NCI-H1694 (cell line): ENCODE measurements at regions not wholly inside any gene's neighbourhood (a gene's known extent, or its start where the extent isn't known, plus 50 kb on each side); places are given as distances from the start of the nearest gene placed in this dataset.

ENCODE experiments used
- DNase-seq: peaks from one replicate; lab custom pipeline; 2025; lab: John Stamatoyannopoulos, UW

DNA sequence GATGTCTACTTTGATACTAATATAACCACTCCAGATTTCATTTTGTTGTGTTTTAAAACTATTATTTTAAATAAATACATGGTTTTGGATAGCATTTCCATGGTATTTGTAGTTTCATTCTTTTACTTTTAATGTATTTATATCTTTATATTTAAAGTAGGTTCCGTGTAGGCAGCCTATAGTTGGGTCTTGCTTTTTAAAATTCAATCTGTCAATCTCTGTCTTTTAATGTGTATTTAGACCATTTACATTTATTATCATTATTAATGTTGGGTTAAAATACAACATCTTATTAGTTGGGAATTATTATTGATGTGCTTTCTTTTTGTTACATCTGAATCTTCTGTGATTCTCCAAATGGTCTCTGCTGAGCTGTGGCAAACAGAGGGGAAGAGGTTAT lies 412.1 kb downstream of the NPIPA7 start:
- no peak for DNase-seq

DNA sequence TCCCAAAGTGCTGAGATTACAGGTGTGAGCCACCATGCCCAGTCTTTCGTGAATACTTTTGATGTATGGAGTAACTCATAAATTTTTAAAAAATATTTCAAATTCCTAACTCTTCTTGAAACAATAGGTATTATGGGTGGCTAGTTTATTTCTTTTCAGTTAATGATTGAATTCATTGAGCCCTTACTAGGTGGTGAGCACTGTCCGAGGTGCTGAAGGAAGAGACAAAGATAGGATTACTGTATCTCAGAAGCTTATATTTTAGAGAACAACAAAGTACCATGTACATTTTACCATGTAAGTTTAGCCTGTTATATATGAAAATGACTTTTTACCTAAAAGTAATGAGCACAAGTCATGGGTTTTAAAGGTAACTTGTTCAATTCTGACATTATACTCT lies 418.3 kb downstream of the NPIPA7 start:
- DNase-seq: no peak

DNA sequence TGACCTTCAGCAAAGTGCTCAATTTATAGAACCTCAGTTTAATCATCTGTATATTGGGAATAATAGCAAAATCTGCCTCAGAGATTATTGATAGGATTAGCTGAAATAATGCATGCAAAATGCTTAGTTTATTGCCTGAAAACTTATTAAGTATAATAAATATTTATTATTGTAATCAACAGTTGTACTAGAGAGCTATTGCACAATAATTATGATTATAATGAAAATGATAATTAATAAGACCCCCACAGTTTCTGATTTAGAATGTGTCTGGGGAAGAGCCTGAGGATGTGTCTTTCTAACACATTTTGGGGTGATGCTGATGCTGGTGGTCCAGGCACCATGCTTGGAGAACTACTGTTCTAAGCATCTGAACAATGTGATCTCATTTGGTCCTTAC lies 419.6 kb downstream of the NPIPA7 start:
- DNase-seq: no peak

DNA sequence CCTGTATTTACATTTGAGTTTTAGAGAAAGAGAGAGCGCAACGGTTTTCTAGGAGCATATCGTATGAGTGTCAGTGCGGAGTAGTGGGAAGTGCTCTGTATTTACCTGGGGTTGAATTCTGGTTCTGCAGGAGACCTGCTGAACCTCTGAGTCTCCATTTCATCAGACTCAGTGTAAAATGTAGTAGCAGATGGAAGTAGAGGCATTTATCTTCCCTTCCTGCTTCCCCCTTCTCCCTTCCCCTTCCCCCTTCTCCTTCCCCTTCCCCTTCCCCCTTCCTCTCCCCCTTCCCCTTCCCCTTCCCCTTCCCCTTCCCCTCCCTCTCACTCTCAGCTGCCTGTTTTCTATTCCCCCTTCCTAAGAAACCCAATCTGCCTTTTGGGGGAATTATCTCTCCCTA lies 426.9 kb downstream of the NPIPA7 start:
- peak; percentile 24 for DNase-seq

DNA sequence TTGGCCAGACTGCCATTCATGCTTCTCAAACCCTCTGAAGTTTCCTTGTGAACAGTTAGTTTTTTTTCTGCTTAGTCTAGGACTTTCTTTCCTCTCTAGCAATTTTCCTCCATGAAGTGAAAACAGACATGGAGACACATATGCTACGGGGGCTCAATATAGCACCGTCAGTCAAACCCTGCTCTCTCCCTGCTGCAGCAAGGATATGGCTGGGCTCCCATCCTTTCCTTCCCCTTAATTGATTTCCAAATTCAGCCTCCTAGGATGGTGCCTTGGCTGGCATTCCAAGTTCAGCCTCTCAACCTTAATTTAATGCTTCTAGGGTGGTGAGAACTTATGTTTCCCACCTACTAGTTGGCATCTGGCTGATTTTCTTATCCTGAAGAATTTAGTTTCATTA lies 436.7 kb downstream of the NPIPA7 start:
- no peak for DNase-seq

DNA sequence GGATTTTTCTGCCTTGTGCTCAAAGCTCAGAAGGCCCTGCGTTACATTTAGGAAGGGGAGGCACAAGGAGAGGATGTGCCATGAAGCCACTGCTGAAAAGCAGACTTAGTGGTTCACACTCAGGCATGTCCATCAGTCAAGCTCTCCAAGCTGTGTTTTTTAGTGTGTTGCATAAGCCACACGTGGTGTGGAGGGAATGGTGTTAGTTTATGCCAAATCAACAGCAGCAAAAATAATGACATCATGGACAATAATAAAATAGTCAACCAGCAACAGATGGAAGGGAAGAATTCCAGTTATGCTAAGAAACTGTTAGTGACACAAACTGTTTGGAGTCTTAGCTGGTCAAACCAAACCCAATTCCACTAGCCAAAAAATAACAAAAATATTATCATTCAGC lies 438.3 kb downstream of the NPIPA7 start:
- DNase-seq: no peak

DNA sequence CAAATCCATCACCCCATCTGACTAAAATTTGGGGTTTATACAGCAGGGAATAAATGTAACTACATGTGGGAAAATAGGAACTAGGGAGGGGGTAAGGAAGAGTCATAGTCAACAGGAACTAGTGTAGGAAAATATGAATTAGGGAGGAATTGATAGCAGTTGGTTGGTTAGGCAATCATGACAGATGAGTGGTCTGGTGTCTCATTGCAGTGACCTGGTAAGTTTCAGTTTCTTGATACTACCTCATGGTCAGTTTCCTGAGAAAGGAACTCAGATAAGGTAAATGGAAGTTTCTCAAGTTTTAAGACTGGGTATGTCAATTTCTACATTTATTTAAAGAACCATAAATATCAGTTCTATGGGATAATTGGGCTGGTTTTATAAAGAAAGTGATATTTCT lies 442.3 kb downstream of the NPIPA7 start:
- DNase-seq: no peak

DNA sequence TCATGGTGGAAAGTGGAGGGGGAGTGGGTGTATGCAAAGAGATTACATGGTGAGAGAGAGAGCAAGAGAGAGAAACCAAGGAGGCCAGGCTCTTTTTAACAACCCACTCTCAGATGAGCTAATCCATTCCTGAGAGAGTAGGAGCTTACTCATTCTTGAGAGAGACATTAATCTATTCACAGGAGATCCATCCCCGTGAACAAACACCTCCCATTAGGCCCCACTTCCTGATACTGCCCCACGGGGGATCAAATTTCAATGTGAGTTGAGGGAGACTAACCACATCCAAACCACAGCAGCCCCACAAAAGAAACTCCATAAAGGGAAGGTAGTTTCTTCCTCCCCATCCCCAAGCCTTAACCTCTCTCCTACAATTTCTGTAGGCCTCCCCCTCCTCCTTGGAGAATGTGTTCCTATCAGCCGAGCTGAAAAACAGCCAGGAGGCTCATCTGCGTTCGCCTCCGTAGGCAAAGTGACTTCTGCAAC lies 450.0 kb downstream of the NPIPA7 start:
- no peak for DNase-seq

- DNase-seq: no peak
Observed at GRCh38 chr16:16830401-16830800, 451.5 kb downstream of the NPIPA7 start.

DNA sequence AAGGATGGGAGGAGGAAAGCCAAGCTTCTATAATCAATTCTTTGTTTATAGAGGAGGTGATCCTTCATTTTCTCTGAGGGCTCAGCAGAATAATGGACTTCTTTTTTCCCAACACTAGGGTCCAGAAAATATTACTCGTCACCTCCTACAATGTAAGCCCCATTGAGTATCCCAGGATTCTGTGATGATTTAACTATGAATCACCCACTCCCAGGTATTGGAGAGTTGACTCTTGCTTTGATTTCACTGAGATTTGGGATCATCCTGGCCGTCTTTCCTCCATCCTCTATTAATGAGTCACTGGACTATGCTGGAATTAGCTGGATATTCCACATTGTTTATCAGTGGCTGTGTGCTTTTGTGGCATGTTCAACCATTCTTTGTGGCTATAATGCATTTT lies 452.0 kb downstream of the NPIPA7 start:
- no peak for DNase-seq

DNA sequence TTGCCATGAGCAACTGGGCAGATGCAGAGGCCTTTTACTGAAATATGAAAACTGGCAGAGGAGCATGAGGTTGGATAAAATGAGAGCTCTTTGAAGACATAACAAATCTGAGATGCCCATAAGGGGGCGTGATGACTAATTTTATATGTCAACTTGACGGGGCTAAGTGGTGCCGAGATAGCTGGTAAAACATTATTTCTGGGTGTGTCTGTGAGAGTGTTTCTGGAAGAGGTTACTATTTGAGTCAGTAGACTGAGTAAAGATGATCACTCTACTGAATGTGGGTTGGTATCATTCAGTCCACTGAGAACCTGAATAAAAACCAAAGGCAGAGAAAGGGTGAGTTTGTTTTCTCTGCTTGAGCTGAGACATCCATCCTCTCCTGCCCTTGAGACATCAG lies 454.2 kb downstream of the NPIPA7 start:
- no peak for DNase-seq

DNA sequence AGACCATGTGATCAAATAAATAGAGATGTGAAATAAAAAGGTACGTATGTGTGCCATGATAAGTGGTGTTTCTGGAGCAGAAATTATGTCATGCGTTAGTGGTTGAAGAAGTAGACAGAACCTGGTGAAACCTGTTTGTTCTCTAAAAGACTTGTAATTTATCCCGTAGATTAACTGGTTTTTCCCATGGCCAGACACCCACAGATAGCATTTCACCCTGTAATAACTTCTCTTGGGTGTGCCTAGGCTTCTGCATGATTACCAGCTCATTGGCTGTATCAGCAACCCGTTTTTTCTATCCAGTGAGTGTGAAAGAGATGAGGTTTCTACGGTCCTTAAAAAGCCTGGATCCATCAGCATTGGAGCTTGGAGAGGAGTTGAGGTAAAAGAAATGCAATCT lies 471.3 kb downstream of the NPIPA7 start:
- no peak for DNase-seq

GRCh38 chr16:16857012-16857411 lies 478.1 kb downstream of the NPIPA7 start:
- DNase-seq: no peak

GRCh38 chr16:16857603-16858283 lies 478.8 kb downstream of the NPIPA7 start:
- DNase-seq: no peak

DNA sequence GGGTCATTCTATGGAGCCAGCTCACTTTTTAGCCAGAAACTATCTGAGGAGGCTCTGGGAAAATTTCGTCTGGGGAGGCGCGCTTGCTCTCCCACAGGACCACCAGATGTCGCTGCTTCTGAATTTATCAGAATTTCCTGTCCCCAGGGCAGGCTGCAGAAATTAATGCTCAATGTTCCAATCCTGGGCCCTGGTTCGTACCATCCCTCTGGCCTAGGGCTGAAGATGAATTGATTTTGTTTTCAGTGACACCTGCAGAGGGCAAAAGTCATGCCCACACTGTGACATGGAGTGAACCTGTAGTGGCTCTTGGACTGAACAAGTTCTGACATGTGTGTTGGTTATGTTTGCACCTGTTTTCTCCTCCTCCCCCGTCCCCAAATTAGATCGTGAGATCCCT lies 482.6 kb downstream of the NPIPA7 start:
- peak; percentile 60 for DNase-seq

DNA sequence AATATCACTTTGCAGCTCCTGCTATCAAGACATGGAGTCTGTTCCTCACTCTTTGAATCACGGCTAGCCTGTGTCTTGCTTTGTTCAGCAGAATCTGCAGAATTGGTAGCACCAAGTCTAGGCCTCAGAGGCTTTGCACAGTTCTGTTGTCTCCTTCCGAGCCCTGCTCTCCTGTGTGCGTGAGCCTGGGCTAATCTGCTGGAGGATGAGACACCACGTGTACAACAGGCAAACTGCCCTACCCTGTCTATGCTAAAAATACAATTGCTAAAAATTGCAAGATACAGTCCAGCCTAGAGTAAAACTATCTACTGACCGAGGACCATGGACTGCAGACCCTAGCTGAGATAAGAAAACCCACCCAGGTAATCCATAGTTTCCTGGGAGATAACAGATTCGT lies 484.7 kb downstream of the NPIPA7 start:
- DNase-seq: no peak

GRCh38 chr16:16864536-16864935 lies 485.6 kb downstream of the NPIPA7 start:
- DNase-seq: no peak

DNA sequence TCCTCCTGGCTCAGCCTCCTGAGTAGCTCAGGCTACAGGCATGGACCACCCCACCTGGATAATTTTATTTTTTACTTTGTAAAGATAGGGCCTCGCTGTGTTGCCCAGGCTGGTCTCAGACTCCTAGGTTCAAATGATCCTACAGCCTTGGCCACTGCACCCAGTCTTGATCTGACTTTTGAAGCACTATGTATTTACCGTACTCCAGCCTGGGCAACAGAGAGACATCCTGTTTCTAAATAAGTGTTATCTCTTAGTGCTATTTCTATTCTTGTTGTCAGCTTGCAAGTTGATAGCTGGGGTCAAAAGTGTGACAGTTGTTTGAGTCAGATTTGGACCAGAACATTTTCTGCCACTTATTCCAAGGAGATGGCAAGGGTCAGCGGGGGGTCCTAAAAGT lies 486.4 kb downstream of the NPIPA7 start:
- DNase-seq: no peak

DNA sequence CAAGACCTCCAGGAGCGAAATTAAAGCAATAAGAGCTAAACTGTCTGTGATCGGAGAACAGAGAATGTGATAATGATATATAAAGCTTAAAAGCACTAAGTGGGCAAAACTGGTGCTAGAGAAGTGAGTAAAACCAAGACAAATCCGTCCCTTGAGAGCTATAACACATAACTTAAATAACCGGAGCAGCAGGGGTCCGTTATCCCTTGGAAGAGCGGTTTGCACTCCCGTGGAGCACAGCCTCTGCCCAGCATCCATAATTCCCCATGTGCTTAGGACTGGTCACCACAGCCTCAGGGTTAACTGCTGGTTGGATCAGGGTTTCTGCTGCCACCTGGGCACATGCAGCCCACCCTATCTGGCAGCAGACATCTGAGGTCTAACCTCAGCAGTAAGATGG lies 489.0 kb downstream of the NPIPA7 start:
- DNase-seq: no peak

DNA sequence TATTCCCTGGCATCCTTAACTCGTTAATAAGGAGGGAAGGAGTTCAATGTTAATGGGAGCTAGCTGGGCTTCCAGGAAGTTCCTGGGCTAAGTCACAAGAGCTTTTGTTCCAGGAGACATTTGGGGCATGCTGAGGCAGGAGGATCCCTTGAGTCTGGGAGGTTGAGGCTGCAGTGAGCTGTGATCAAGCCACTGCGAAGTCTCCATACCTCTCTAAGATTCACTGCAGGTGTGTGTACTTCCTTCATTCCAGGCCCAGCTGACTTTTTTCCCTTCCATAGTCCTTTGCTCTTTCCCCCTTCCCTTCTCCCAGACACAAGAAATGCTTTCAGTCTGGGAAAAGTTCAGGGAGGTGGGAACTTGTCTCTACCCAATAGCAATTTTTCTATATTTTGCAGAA lies 489.8 kb downstream of the NPIPA7 start:
- no peak for DNase-seq

DNA sequence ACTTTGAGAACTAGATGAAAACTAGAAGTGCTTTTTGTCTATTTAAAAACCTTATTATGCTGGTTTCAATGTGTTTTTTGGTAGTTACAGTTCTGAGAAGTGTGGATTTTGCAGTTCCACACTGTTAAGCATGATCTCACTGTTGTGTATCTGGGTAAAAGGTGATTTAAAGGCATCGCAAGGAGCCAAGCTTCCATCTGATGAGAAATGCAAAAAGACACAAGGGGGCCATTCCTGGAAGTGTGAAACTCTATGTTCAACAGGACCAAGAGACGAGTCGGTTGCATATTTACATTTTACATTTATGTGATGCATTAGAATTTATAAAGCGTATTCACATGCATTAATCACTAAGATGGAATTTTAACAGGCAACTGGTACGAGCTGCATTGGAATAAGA lies 490.8 kb downstream of the NPIPA7 start:
- DNase-seq: no peak

- DNase-seq: no peak
Observed at GRCh38 chr16:16871196-16871595, 492.3 kb downstream of the NPIPA7 start.

DNA sequence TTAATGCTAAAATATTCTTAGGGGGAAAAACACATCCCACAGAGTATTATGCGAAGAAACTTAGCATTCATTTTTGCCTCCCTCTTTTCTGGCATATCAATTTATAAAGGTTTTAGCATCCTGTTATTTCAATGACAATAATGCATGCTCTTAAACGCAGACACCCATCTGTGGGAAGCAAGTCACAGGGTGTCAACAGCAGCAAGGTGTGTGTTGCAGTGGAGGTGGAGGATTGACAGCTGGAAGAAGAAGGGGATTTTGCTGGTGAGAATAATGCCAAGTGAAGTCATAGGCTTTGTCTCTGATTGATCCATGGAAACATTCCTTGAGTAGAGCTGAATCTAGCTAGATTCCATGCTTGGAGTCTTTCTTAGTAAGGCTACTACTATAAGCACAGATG lies 498.1 kb downstream of the NPIPA7 start:
- DNase-seq: no peak

- no peak for DNase-seq
Observed at GRCh38 chr16:16879567-16880251, 500.8 kb downstream of the NPIPA7 start.
